ENCODE measurements at regions not wholly inside any gene's neighbourhood (a gene's known extent, or its start where the extent isn't known, plus 50 kb on each side); places are given as distances from the start of the nearest gene placed in this dataset.

- no peak overlapping the region for H3K27ac ChIP-seq (ENCODE audit: low read depth, low read length)
- H3K4me3 ChIP-seq (ENCODE audit: low read depth in 1 of 2, low read length in 2 of 2): peak overlapping the region; percentile 18 to 52
- H3K36me3 ChIP-seq (ENCODE audit: control insufficient read depth in 1 of 2, insufficient read depth in 2 of 2, low read length in 2 of 2): no peaks in the 10 kb centered on the region
- H3K9me3 ChIP-seq (ENCODE audit: control insufficient read depth in 1 of 2, low read length in 2 of 2): no peaks in the 10 kb centered on the region
- peaks cover 17 to 21% of the 10 kb centered on the region in 2 donors for H3K4me1 ChIP-seq (ENCODE audit: control insufficient read depth in 1 of 2, insufficient read depth in 2 of 2, low read length in 2 of 2)
- H3K9ac ChIP-seq (ENCODE audit: low read depth in 1 of 2, low read length in 2 of 2): peak overlapping the region; percentile 33 to 34
- no peaks in the 10 kb centered on the region for H3K27me3 ChIP-seq (ENCODE audit: control insufficient read depth in 1 of 2, insufficient read depth in 2 of 2, low read length in 2 of 2)
These were observed 61.5 kb upstream of the FNDC1 start for GRCh38 chr6:159107451-159108260.

GRCh38 chr6:159106627-159107241 is 61.9 kb upstream of the TAGAP start:
- no peaks in the 10 kb centered on the region for H3K27me3 ChIP-seq (ENCODE audit: control insufficient read depth in 1 of 2, insufficient read depth in 2 of 2, low read length in 2 of 2)
- no peaks in the 10 kb centered on the region for H3K36me3 ChIP-seq (ENCODE audit: control insufficient read depth in 1 of 2, insufficient read depth in 2 of 2, low read length in 2 of 2)
- H3K4me3 ChIP-seq (ENCODE audit: low read depth in 1 of 2, low read length in 2 of 2): peak overlapping the region; percentile 18 to 52
- H3K9ac ChIP-seq (ENCODE audit: low read depth in 1 of 2, low read length in 2 of 2): peak overlapping the region; percentile 33 to 34
- no peaks in the 10 kb centered on the region for H3K9me3 ChIP-seq (ENCODE audit: control insufficient read depth in 1 of 2, low read length in 2 of 2)
- peaks cover 17 to 21% of the 10 kb centered on the region in 2 donors for H3K4me1 ChIP-seq (ENCODE audit: control insufficient read depth in 1 of 2, insufficient read depth in 2 of 2, low read length in 2 of 2)
- no peak overlapping the region for H3K27ac ChIP-seq (ENCODE audit: low read depth, low read length)

- Histone ChIP-seq H3K4me1 (ENCODE audit: control insufficient read depth in 1 of 2, insufficient read depth in 2 of 2, low read length in 2 of 2) (peaks cover 17 to 21% of the 10 kb centered on the region in 2 donors), H3K27me3 (ENCODE audit: control insufficient read depth in 1 of 2, insufficient read depth in 2 of 2, low read length in 2 of 2) (no peaks in the 10 kb centered on the region), H3K9me3 (ENCODE audit: control insufficient read depth in 1 of 2, low read length in 2 of 2) (no peaks in the 10 kb centered on the region), H3K9ac (ENCODE audit: low read depth in 1 of 2, low read length in 2 of 2) (no peak overlapping the region), H3K4me3 (ENCODE audit: low read depth in 1 of 2, low read length in 2 of 2) (no peak overlapping the region), H3K27ac (ENCODE audit: low read depth, low read length) (no peak overlapping the region), H3K36me3 (ENCODE audit: control insufficient read depth in 1 of 2, insufficient read depth in 2 of 2, low read length in 2 of 2) (no peaks in the 10 kb centered on the region)
These were observed 60.9 kb upstream of the TAGAP start for GRCh38 chr6:159105716-159106115.

GRCh38 chr6:159104931-159105330 is 60.1 kb upstream of the TAGAP start:
- H3K9ac ChIP-seq (ENCODE audit: low read depth in 1 of 2, low read length in 2 of 2): no peak overlapping the region
- H3K4me3 ChIP-seq (ENCODE audit: low read depth in 1 of 2, low read length in 2 of 2): no peak overlapping the region
- H3K27me3 ChIP-seq (ENCODE audit: control insufficient read depth in 1 of 2, insufficient read depth in 2 of 2, low read length in 2 of 2): no peaks in the 10 kb centered on the region
- H3K9me3 ChIP-seq (ENCODE audit: control insufficient read depth in 1 of 2, low read length in 2 of 2): no peaks in the 10 kb centered on the region
- no peaks in the 10 kb centered on the region for H3K36me3 ChIP-seq (ENCODE audit: control insufficient read depth in 1 of 2, insufficient read depth in 2 of 2, low read length in 2 of 2)
- H3K27ac ChIP-seq (ENCODE audit: low read depth, low read length): no peak overlapping the region
- peaks cover 17 to 21% of the 10 kb centered on the region in 2 donors for H3K4me1 ChIP-seq (ENCODE audit: control insufficient read depth in 1 of 2, insufficient read depth in 2 of 2, low read length in 2 of 2)

- no peak overlapping the region for H3K4me3 ChIP-seq (ENCODE audit: low read depth in 1 of 2, low read length in 2 of 2)
- peaks cover 12 to 18% of the 10 kb centered on the region in 2 donors for H3K4me1 ChIP-seq (ENCODE audit: control insufficient read depth in 1 of 2, insufficient read depth in 2 of 2, low read length in 2 of 2)
- no peak overlapping the region for H3K9ac ChIP-seq (ENCODE audit: low read depth in 1 of 2, low read length in 2 of 2)
- no peaks in the 10 kb centered on the region for H3K27me3 ChIP-seq (ENCODE audit: control insufficient read depth in 1 of 2, insufficient read depth in 2 of 2, low read length in 2 of 2)
- H3K36me3 ChIP-seq (ENCODE audit: control insufficient read depth in 1 of 2, insufficient read depth in 2 of 2, low read length in 2 of 2): no peaks in the 10 kb centered on the region
- no peaks in the 10 kb centered on the region for H3K9me3 ChIP-seq (ENCODE audit: control insufficient read depth in 1 of 2, low read length in 2 of 2)
- H3K27ac ChIP-seq (ENCODE audit: low read depth, low read length): no peak overlapping the region
These were observed 59.6 kb upstream of the TAGAP start for GRCh38 chr6:159104163-159104925.

GRCh38 chr6:159103396-159104162 is 58.8 kb upstream of the TAGAP start:
- Histone ChIP-seq H3K36me3 (ENCODE audit: control insufficient read depth in 1 of 2, insufficient read depth in 2 of 2, low read length in 2 of 2) (no peaks in the 10 kb centered on the region), H3K27me3 (ENCODE audit: control insufficient read depth in 1 of 2, insufficient read depth in 2 of 2, low read length in 2 of 2) (no peaks in the 10 kb centered on the region), H3K4me1 (ENCODE audit: control insufficient read depth in 1 of 2, insufficient read depth in 2 of 2, low read length in 2 of 2) (peaks cover 11 to 17% of the 10 kb centered on the region in 2 donors), H3K4me3 (ENCODE audit: low read depth in 1 of 2, low read length in 2 of 2) (no peak overlapping the region), H3K27ac (ENCODE audit: low read depth, low read length) (no peak overlapping the region), H3K9me3 (ENCODE audit: control insufficient read depth in 1 of 2, low read length in 2 of 2) (no peaks in the 10 kb centered on the region), H3K9ac (ENCODE audit: low read depth in 1 of 2, low read length in 2 of 2) (no peak overlapping the region)

- Histone ChIP-seq H3K36me3 (ENCODE audit: control insufficient read depth in 1 of 2, insufficient read depth in 2 of 2, low read length in 2 of 2) (no peaks in the 10 kb centered on the region), H3K4me1 (ENCODE audit: control insufficient read depth in 1 of 2, insufficient read depth in 2 of 2, low read length in 2 of 2) (peaks cover 11 to 12% of the 10 kb centered on the region in 2 donors), H3K27ac (ENCODE audit: low read depth, low read length) (no peak overlapping the region), H3K27me3 (ENCODE audit: control insufficient read depth in 1 of 2, insufficient read depth in 2 of 2, low read length in 2 of 2) (no peaks in the 10 kb centered on the region), H3K9me3 (ENCODE audit: control insufficient read depth in 1 of 2, low read length in 2 of 2) (no peaks in the 10 kb centered on the region), H3K9ac (ENCODE audit: low read depth in 1 of 2, low read length in 2 of 2) (no peak overlapping the region), H3K4me3 (ENCODE audit: low read depth in 1 of 2, low read length in 2 of 2) (no peak overlapping the region)
These were observed 57.8 kb upstream of the TAGAP start for GRCh38 chr6:159102373-159103160.

GRCh38 chr6:159101656-159102055 is 56.9 kb upstream of the TAGAP start:
- Histone ChIP-seq H3K36me3 (ENCODE audit: control insufficient read depth in 1 of 2, insufficient read depth in 2 of 2, low read length in 2 of 2) (no peaks in the 10 kb centered on the region), H3K9me3 (ENCODE audit: control insufficient read depth in 1 of 2, low read length in 2 of 2) (no peaks in the 10 kb centered on the region), H3K27me3 (ENCODE audit: control insufficient read depth in 1 of 2, insufficient read depth in 2 of 2, low read length in 2 of 2) (no peaks in the 10 kb centered on the region), H3K27ac (ENCODE audit: low read depth, low read length) (no peak overlapping the region), H3K4me3 (ENCODE audit: low read depth in 1 of 2, low read length in 2 of 2) (no peak overlapping the region), H3K4me1 (ENCODE audit: control insufficient read depth in 1 of 2, insufficient read depth in 2 of 2, low read length in 2 of 2) (peaks cover 5 to 12% of the 10 kb centered on the region in 2 donors), H3K9ac (ENCODE audit: low read depth in 1 of 2, low read length in 2 of 2) (no peak overlapping the region)

- Histone ChIP-seq H3K9ac (ENCODE audit: low read depth in 1 of 2, low read length in 2 of 2) (no peak overlapping the region), H3K4me3 (ENCODE audit: low read depth in 1 of 2, low read length in 2 of 2) (no peak overlapping the region), H3K36me3 (ENCODE audit: control insufficient read depth in 1 of 2, insufficient read depth in 2 of 2, low read length in 2 of 2) (no peaks in the 10 kb centered on the region), H3K27ac (ENCODE audit: low read depth, low read length) (no peak overlapping the region), H3K9me3 (ENCODE audit: control insufficient read depth in 1 of 2, low read length in 2 of 2) (no peaks in the 10 kb centered on the region), H3K27me3 (ENCODE audit: control insufficient read depth in 1 of 2, insufficient read depth in 2 of 2, low read length in 2 of 2) (no peaks in the 10 kb centered on the region), H3K4me1 (ENCODE audit: control insufficient read depth in 1 of 2, insufficient read depth in 2 of 2, low read length in 2 of 2) (peaks cover 0 to 8% of the 10 kb centered on the region in 2 donors)
These were observed 55.8 kb upstream of the TAGAP start for GRCh38 chr6:159100395-159101182.

Data from duodenal mucosa (tissue), 2 donors.